Epithelial cell of prostate (primary cell): ENCODE measurements at regions not wholly inside any gene's neighbourhood (a gene's known extent, or its start where the extent isn't known, plus 50 kb on each side); places are given as distances from the start of the nearest gene placed in this dataset.
"Not testable (repeated sequence)": the region's sequence is repeated elsewhere in the genome, so short reads cannot be mapped to it uniquely, and the experiment has no call there.

ENCODE experiments used
- DNase-seq: peaks from one replicate; pipeline ENCODE4 v3.0.0-alpha.2; 2011; ENCODE audit warnings: low read depth, low spot score
- H3K27ac ChIP-seq: fragments of 450-650 bp; 2 replicates; pipeline ENCODE4 v1.5.1; 2017; ENCODE audit warnings: mild to moderate bottlenecking

DNA sequence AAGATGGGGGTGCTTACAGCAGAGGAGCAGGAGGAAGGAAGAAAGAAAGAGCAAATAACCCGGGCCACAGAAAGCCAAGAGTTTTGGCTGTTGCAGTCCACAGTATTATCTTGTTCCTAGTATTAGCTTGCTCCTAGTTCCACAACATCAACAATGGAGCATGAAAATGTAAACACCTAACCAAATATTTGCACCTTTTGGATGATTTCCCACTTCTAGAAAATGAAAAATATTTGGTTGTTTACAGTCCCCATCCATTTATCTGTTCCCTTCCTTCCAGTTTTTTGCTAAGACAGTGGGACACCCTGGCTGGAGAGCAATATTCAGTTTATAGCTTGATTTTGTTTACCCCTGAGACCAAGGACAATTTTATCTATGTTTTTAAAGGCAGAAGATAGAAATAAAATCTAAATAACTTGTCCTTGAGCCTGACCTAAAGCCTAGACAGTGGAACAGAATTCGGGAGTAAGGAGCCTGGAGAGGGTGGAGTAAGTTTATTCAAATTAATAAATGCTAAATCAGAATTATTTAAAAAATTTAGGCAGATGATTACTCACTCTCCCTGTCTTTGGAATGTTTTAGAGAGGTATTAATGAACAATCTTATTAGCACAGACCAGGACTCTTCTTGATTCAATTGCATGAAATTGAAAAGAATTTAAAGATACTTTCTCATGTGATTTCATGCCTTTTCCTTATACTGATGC is 51.6 kb downstream of the RESF1 start:
- H3K27ac ChIP-seq = no peak overlapping the region
- no peak for DNase-seq

DNA sequence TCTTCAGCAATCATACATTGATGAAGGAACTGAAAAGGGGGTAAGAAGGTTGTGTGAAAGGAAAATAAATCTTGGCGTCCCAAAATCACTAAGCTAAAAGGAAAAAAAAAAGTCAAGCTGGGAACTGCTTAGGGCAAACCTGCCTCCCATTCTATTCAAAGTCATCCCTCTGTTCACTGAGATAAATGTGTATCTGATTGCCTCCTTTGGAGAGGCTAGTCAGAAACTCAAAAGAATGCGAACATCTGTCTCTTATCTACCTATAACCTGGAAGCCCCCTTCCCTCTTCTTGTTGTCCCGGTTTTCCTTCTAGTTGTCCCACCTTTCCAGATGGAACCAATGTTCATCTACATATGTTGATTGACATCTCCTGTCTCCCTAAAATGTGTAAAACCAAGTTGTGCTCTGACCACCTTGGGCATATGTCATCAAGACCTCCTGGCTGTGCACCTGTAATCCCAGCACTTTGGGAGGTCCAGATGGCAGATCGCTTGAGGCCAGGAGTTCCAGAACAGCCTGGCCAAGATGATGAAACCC is 53.1 kb downstream of the RESF1 start:
- no peak for DNase-seq
- no peak overlapping the region for H3K27ac ChIP-seq

DNA sequence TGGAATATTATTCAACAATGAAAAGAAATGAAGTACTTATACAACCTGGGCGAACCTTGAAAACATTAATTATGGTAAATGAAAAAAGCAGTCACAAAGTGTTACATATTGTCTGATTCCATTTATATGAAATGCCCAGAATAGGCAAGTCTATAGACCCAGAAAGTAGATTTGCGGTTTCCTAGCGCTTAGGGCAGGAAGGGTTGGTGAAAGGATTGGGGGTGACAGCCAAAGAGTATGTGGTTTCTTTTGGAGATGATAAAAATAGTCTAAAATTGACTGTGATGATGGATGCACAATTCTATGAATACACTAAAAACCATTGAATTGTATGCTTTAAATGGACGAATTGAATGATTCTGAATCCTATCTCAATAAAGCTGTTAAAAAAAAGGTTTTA is 55.8 kb downstream of the RESF1 start:
- DNase-seq = no peak
- H3K27ac ChIP-seq = no peak overlapping the region

DNA sequence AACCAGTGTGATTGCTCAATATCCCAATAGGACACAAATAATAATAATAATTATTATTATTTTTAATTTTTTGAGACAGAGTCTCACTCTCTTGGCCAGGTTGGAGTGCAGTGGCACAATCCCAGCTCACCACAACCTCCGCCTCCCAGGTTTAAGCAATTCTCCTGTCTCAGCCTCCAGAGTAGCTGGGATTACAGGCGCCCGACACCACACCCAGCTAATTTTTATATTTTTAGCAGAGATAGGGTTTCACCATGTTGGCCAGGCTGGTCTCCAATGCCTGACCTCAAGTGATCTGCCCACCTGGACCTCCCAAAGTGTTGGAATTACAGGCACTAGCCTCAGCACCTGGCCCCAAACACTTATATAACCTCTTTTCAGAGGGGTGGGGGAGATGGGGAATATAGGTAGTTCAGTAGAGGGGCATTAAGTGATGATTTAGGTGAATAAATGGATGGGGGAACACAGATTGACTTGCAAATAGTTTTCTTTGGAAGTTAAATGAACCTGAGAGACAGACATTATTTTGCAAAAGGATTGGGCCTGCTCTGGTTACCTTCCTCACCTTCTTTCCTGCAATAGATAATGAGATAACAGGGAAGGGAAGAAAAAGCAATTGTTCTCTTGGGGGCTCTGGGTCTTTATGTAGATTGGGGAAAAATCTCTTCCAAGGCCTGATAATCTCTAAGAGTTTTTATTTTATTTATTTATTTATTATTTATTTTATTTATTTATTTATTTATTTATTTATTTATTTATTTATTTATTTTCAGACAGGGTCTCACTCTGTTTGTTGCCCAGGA is 57.7 kb downstream of the RESF1 start:
- DNase-seq = no peak
- H3K27ac ChIP-seq = no peak overlapping the region

DNA sequence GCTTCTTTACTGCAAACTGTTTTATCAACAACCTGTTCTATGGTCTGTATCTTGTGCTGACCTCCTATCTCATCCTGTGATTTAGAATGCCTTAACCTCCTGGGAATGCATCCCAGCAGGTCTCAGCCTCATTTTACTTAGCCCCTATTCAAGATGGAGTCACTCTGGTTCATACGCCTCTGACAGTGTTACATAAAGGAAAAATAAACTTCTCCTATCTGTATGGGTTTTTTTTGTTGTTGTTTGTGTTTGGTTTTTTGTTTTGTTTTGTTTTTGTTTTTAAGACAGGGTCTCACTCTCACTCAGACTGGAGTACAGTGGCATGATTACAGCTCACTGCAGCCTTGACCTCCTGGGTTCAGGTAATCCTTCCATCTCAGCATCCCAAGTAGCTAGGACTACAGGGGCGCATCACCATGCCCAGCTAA is 62.1 kb downstream of the RESF1 start:
- H3K27ac ChIP-seq = no peak overlapping the region
- DNase-seq = no peak

DNA sequence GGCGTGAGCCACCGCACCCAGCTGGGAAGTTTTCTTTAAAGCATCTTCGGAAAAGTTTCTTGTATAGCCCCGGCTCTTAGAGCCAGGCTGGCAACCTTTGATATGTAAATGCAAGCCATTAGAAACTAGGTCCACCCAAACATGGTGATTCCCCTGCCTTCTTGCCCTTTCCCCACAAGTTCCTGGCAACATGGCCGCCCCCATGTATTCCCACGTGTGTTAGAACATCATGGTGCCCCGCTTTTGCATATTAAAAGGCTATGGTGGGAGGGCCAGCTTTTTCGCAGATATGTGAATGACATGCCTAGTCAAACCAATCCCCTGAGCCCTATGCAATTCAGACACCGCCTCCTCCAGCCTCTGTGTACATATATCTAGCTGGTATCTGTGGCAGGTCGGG is 63.2 kb downstream of the RESF1 start:
- not testable (repeated sequence) for H3K27ac ChIP-seq, DNase-seq

DNA sequence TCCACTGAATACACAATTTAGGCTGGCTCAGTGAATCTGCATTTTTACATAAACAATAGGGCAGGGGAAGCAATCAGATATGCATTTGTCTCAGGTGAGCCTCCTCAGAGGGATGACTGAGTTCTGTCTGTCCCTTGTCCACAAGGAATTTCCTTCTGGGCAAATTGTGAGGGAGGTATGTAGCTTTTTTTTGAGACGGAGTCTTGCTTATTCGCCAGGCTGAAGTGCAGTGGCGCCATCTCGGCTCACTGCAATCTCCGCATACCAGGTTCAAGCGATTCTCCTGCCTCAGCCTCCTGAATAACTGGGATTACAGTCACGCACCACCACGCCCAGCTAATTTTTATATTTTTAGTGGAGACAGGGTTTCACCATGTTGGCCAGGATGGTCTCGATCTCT is 64.6 kb downstream of the RESF1 start:
- DNase-seq, H3K27ac ChIP-seq: not testable (repeated sequence)

DNA sequence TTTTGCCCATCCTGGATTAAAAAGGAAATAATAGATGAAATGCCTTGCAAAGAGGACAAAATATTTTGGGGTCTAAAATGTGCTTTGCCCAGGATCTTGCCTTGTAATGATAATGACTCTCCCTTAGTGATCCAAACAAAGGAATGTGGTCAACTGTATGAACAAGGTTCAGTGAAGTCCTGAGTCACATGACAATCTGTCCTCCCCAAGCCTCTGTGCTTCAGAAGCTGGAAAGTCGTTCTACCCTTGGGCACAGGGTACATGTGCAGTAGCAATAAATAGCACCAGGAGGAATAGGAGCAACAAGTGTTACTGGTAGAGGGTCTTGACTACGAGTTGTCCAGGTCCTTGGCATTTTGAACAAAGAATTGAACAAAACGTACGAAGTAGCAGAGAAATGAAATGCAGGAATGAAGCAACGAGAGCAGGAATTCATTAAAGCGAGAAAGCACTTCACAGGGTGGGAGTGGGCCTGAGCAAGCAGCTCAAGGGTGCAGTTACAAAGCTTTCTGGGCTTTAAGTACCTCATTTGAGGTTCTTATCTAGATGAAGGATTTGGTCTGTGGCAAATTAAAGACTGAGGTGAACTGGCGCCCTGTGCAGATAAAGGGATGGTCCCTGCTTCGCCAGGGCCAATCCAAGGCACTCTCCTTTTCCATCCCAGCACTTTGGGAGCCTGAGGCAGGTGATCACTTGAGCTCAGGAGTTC is 65.8 kb downstream of the RESF1 start:
- no peak for DNase-seq
- no peak overlapping the region for H3K27ac ChIP-seq

DNA sequence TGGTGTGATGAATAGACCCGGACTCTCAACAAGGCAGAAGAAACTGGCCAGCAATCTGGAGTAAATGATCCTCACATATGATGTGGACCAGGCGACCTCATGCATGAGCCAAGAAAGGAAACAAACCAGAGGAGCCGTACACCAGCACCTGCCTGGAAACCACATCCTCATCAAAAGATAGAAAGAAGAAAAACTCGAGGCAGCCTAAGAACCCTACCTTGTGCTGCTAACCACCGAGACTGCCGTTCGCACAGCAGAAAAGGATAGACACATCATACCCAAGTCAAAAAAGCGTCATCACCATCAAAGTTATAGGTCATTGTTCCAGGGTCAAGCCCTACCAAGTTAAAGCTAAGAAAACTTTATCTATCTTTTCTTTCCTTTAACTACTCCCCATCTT is 66.7 kb downstream of the RESF1 start:
- DNase-seq = no peak
- H3K27ac ChIP-seq = no peak overlapping the region

DNA sequence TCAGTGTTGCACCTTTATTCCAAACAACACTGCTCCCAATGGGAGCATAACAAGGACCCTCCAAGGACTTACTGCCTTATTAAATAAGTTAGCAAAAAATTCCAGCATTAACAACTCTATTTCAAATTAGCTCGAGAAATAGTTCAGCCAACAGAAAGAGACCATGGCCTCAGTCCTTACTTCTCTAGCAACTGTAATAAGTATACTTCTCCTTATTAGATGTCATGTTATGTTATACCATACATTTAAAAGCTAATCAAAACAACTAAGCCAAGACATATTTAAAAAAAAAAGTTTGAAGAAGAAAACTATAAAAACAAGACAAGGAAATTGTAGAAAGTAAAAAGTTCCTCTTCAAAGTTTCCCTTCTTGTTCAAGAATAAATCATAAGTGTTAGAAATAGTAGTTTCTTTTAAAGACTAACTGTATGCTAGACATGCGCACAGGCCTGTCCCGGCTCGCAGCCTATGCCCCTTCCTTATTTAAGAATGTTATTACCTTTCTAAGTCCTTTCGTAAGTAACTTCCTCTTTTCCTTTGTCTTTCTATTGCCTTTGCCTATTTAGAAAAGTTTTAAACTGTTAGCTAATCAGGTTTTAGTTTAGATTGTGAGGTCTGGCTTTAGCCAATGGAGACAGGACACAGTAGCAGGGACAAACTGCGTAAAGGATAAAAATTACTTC is 68.6 kb downstream of the RESF1 start:
- no peak overlapping the region for H3K27ac ChIP-seq
- DNase-seq = no peak

DNA sequence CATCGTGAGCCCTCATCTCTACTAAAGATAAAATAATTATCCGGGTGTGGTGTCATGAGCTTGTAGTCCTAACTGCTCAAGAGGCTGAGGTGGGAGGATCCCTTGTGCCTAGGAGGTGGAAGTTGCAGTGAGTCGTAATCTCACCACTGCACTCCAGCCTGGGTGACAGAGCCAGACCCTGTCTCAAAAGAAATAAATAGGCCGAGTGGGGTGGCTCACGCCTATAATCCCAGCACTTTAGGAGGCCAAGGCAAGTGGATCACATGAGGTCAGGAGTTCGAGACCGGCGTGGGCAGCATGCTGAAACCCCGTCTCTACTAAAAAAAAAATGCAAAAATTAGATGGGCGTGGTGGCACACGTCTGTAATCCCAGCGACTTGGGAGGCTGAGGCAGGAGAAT is 70.9 kb downstream of the RESF1 start:
- DNase-seq = no peak
- no peak overlapping the region for H3K27ac ChIP-seq

DNA sequence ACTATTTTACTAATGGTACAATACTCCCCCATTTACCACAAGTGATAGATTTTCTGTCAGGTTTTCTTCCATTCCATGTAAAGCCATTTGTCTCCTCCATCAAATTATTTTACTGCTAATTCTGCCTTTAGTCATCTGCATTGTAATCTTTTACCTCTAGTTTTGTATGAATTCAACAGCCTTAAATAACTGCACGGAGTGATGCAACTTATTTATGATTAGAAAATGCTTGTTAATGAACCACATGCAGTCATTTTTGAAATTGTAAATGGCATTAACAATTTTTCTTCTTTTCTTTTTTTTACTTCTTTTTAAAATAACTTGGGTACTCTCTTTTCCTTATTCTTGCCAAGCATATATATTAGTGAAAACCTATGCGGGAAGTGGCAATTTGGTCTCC is 71.5 kb downstream of the RESF1 start:
- DNase-seq = no peak
- no peak overlapping the region for H3K27ac ChIP-seq

DNA sequence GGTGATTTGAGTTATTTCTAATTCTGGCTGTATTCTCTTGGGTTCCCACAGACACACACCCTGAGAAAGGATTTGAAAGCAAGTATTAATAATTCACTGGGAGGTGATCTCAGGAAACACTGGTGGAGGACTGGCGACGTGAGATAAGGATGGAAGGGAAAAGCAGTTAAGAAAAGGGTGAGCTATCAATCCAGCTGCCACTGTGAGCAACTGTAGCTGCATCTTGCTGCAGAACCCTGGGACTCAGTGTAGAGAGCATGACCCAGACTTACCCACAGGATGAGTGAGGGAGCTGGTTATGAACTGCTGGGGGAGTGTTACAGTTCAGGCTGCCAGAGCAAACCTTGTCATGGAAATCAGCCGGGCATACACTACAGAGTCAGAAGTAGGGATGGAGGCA is 71.9 kb downstream of the RESF1 start:
- no peak for DNase-seq
- H3K27ac ChIP-seq = no peak overlapping the region

DNA sequence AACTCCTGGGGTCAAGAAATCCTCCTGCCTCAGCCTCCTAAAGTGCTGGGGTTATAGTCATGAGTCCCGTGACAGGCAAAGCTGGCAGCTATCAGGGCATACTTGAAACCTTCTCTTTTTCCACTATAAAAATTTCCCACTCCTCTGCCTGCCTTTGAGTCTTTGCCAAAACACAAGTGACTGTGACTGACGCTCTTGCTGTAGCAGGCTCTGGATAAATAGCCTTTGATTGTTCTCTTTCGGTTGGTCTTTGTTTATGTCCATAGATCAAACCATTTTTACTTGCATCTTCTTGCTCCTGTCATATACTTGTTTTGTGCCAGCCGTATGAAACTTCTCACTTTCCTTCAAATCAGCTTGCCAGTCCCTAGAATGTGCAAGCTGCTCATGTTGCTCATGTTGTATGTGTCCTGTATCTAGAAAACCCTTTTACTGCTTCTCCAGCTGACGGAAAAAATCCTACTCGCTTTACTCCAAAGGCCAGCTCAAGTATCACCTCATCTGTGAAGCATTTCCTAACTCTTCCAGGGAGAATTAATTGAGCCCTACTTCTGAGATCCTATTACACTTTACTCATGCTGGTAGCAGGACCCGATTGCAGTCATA is 73.1 kb downstream of the RESF1 start:
- no peak overlapping the region for H3K27ac ChIP-seq
- no peak for DNase-seq

DNA sequence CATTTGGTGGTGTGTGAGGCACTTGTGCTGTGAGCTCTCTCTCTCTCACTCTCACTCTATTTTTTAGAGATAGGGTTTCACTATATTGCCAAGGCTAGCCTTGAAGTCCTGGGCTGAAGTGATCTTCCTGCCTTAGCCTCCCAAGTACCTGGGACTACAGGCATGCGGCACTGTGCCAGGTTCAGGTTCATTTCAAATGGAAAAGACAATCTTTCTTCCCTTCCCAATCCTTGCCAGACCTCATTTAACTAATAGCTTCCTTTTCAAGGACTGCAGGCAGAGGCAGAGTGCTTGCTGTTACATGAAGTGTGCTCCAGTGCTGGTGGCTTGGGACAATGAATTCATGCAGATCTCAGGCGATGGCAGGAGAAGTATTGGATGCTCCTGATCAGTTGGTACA is 73.2 kb upstream of the BICD1 start:
- H3K27ac ChIP-seq = no peak overlapping the region
- DNase-seq = no peak

DNA sequence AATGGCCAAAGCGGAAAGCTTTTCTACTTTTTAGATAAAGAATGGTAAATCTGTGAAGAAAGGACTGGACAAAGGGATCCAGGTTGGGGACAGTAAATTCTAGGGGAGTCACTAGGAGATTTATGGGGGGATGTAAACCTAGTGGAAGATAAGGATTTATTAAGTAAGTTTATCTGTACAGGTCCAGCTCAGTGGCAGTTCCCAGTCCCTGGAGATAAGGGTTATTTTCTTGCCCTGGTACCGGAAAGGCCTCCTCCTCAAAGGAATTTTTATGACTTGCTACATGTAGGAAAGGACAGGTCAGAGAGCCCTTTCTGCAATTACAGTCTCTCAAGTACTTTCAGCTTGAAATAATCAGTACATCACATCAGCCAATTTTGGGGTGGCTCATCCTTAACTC is 72.6 kb upstream of the BICD1 start:
- no peak for DNase-seq

DNA sequence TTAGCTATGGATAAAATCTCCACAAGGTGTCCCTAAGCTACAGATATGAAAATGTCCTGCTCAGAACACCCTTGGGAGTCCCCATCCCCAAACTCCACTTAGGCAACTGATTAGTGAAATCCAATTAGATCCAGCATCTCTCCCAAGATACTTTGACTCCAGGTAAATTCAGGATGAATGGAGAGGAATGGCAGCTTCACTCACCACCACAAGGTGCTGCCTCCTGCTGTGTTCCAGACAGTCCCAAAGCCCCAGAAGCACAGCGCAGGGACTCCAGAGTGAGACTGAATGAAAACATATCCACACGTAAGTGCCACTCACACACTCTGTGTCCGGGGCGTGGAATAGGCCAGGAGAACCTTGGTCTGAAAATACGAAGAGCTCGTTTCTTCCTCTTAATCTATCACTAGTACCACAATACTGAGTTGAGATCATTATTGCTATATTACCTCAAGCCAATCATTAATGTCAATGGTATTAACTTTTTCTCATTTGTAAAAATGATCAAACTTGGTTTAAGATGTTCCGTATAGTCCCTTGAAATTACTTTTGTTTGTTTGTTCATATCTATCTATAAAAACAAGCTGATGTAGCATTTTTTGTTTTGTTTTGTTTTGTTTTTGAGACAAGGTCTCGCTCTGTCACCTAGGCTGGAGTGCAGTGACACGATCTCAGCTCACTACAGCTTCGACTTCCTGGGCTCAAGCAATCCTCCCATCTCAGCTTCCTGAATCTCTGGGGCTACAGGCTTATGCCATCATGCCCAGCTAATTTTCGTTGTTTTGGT is 70.0 kb upstream of the BICD1 start:
- DNase-seq = no peak
- H3K27ac ChIP-seq = no peak overlapping the region

More for the DNA sequence above, 72.6 kb upstream of the BICD1 start:
- no peak overlapping the region for H3K27ac ChIP-seq

DNA sequence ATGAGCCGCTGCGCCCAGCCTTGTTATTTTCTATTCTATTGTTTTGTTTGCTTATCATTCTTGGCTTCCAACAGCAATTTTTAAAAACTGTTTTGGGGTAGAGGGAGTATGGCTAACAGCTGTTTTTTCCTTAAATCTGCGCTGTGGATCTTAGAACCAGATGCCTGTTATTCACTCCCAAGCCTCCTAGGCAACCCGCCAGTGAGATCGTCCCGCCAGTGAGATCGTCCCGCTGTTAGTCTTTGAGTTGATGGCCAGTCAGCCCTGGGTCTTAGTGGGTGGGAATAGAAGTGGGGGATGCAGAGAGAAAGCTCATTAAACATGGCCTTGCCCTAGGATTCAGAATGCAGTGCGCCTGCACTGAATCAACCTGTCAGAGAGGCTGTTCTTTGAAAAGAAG is 67.3 kb upstream of the BICD1 start:
- DNase-seq = no peak
- no peak overlapping the region for H3K27ac ChIP-seq

DNA sequence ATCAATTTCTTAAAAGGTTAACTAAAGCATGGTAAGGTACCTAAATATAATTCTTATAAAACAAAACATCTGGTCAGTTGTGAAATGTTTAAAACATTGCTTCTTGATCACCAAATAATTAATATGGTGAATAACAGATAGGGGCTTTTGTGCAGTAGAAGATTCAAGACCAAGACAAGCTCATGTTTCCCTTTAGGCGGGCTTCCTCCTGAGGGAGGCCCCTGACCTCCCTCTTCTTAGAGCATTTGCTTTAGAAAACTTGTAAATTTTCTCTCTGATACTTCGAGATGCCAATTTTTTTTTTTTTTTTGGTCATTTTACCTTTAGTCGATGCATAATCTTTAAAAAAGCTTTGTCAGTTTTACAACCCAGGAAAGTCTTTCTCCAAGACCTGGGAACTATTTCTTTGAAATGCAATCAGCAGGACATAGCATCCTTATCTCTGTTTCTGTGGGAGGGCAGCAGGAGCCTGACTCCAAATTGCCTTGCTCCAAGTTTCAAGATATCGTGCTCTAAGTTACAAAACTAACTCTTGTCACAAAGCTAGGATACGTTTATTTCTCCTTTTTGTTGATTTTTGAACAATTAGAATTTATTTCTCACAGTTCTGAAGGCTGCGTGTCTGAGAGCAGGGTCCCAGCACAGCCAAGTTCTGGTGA is 66.6 kb upstream of the BICD1 start:
- H3K27ac ChIP-seq = no peak overlapping the region
- no peak for DNase-seq
